HepG2 (cell line): ENCODE measurements at regions not wholly inside any gene's neighbourhood (a gene's known extent, or its start where the extent isn't known, plus 50 kb on each side); places are given as distances from the start of the nearest gene placed in this dataset.

Source experiments
- ATAC-seq: fragments of 200-7000 bp; cut with Tn5 transposase; 3 replicates; pipeline ENCODE4 v1.9.1; 2020; ENCODE audit warnings: mild to moderate bottlenecking, moderate library complexity
- BruUV-seq: library from RNA; stranded (reverse); fragments of 400-500 nt; replicated peaks from 2 replicates; lab custom pipeline; 2021; lab: Mats Ljungman, UMichigan
- CTCF ChIA-PET: fragments of 300-600 bp; formaldehyde crosslinking; extraction: SDS; loops from one replicate; lab custom pipeline; 2021; ENCODE audit warnings: low total read pairs, inconsistent platforms, low intra/inter-chr PET ratio; lab: Yijun Ruan, JAX
- POLR2A ChIA-PET: fragments of 350-600 bp; sonication (Branson Sonifier 250); formaldehyde crosslinking; loops from one replicate; lab custom pipeline; 2020; ENCODE audit warnings: antibody characterized with exemption, inconsistent platforms; lab: Yijun Ruan, JAX
- DNase-seq: peaks from one replicate; pipeline ENCODE4 v3.0.0-alpha.2; 2015; ENCODE audit warnings: low spot score
- FAIRE-seq: peaks from 3 replicates; lab custom pipeline; 2011; peaks lifted over from hg19 to GRCh38; lab: Jason Lieb, UNC
- H2AFZ ChIP-seq: one replicate; pipeline ENCODE4 v1.6.1; 2011; ENCODE audit warnings: low read length, inconsistent platforms
- H3K27ac ChIP-seq: fragments of 300-600 bp; 3 replicates; pipeline ENCODE4 v1.8.0; 2011; ENCODE audit warnings: mixed run types, mild to moderate bottlenecking, mixed read lengths, low read length, inconsistent platforms; ENCODE audit not compliant: insufficient read depth; ENCODE audit errors: extremely low read length
- H3K27me3 ChIP-seq, 2 experiments: fragments of 200-600 bp in 1 of 2; 2 replicates in 1 of 2; 3 replicates in 1 of 2; pipeline versions ENCODE4 v1.6.0 to v1.8.0; 2011; ENCODE audit warnings: low read length in 2 of 2, mild to moderate bottlenecking in 2 of 2, moderate library complexity in 2 of 2, inconsistent platforms in 1 of 2; ENCODE audit not compliant: insufficient read depth in 2 of 2, control insufficient read depth in 1 of 2
- H3K36me3 ChIP-seq, 2 experiments: fragments of 200-600 bp in 1 of 2; replicated peaks in 1 of 2; 2 replicates in 1 of 2; 3 replicates in 1 of 2; pipeline versions ENCODE4 v1.5.1 to v1.8.0; 2011; ENCODE audit warnings: low read length in 2 of 2, inconsistent platforms in 1 of 2; ENCODE audit not compliant: insufficient read depth in 2 of 2, control insufficient read depth in 1 of 2
- H3K4me1 ChIP-seq: 2 replicates; pipeline ENCODE4 v1.5.1; 2012; ENCODE audit warnings: low read length, inconsistent platforms; ENCODE audit not compliant: insufficient read depth
- H3K4me2 ChIP-seq: 2 replicates; pipeline ENCODE4 v1.6.0; 2011; ENCODE audit warnings: low read depth, low read length, inconsistent platforms
- H3K4me3 ChIP-seq, 3 experiments: fragments of 200-600 bp in 1 of 3; sonication (generic), shearing (Covaris generic) in 1 of 3; replicated peaks in 1 of 3; 2 replicates each; pipeline ENCODE4 v1.5.1; 2011 to 2016; ENCODE audit warnings: low read length in 3 of 3, inconsistent platforms in 2 of 3, low read depth in 2 of 3, mild to moderate bottlenecking in 2 of 3, control low read depth in 1 of 3, mixed read lengths in 1 of 3; ENCODE audit not compliant: insufficient read depth in 1 of 3
- H3K79me2 ChIP-seq: one replicate; pipeline ENCODE4 v1.6.1; 2011; ENCODE audit warnings: low read length, inconsistent platforms; ENCODE audit not compliant: insufficient read depth
- H3K9ac ChIP-seq: 2 replicates; pipeline ENCODE4 v1.6.0; 2011; ENCODE audit warnings: mild to moderate bottlenecking, low read depth, low read length, inconsistent platforms; ENCODE audit not compliant: insufficient read depth
- H3K9me3 ChIP-seq: 2 replicates; pipeline ENCODE4 v1.5.1; 2012; ENCODE audit warnings: mild to moderate bottlenecking, low read length
- H4K20me1 ChIP-seq: 2 replicates; pipeline ENCODE4 v1.6.0; 2011; ENCODE audit warnings: inconsistent platforms, mild to moderate bottlenecking, low read length, moderate library complexity; ENCODE audit not compliant: insufficient read depth
- HMG20B ChIP-seq: conservative IDR thresholded peaks from 2 replicates; pipeline ENCODE4 v1.6.1; 2016; ENCODE audit warnings: missing genetic modification reagents, missing compliant biosample characterization
- HNF1A ChIP-seq, 2 experiments: sonication (generic) in 1 of 2; formaldehyde crosslinking in 1 of 2; IDR thresholded peaks; 2 replicates each; pipeline versions ENCODE4 v1.4.0 to v1.6.1; 2016 to 2020; ENCODE audit warnings: borderline replicate concordance in 1 of 2, low read depth in 1 of 2, mild to moderate bottlenecking in 1 of 2, missing genetic modification reagents in 1 of 2
- SMAD3 ChIP-seq: sonication (generic); formaldehyde crosslinking; IDR thresholded peaks from 2 replicates; pipeline ENCODE4 v1.4.0; 2020; ENCODE audit warnings: missing genetic modification reagents
- THYN1 ChIP-seq: sonication (generic); formaldehyde crosslinking; IDR thresholded peaks from 2 replicates; pipeline ENCODE4 v1.8.1; 2023; ENCODE audit warnings: low read depth, mild to moderate bottlenecking, moderate library complexity, missing genetic modification reagents, borderline replicate concordance
- ZNF280B ChIP-seq: sonication (generic); formaldehyde crosslinking; IDR thresholded peaks from 2 replicates; pipeline ENCODE4 v1.5.0; 2020; ENCODE audit warnings: missing genetic modification reagents, mild to moderate bottlenecking, borderline replicate concordance
- ZNF3 ChIP-seq: IDR thresholded peaks from 2 replicates; pipeline ENCODE4 v1.7.0; 2017; ENCODE audit warnings: inconsistent platforms
- ZNF557 ChIP-seq: sonication (generic); formaldehyde crosslinking; IDR thresholded peaks from 2 replicates; pipeline ENCODE4 v1.4.0; 2020; ENCODE audit warnings: missing genetic modification reagents
- ZNF724P ChIP-seq: sonication (generic); formaldehyde crosslinking; IDR thresholded peaks from 2 replicates; pipeline ENCODE4 v1.8.0; 2022; ENCODE audit warnings: missing genetic modification reagents, borderline replicate concordance
- WGBS: methylation state at CpG from one replicate; pipeline ENCODE4 v1.1.6; 2017; ENCODE audit warnings: low lambda C conversion rate; 5-methylcytosine and 5-hydroxymethylcytosine counted together
- in situ Hi-C: cut with HindIII; loops from 2 replicates; pipeline ENCODE4 v1.10.0; 2017; ENCODE audit warnings: low pct_unique_long_range_greater_than_20kb; ENCODE audit not compliant: extremely low pct_ligation_motif_present
- intact Hi-C: fragments of 100-400 bp; cut with micrococcal nuclease; formaldehyde crosslinking; loops from one replicate; pipeline ENCODE4 v1.10.0; 2022; ENCODE audit not compliant: unreplicated experiment
- TF ChIP-seq, protein P1 (sequence below), 2 experiments: IDR thresholded peaks; 2 replicates each; pipeline ENCODE4 v1.6.1; 2011 to 2012; ENCODE audit warnings: low read length in 2 of 2, borderline replicate concordance in 1 of 2, low read depth in 1 of 2, mild to moderate bottlenecking in 1 of 2, moderate library complexity in 1 of 2
- TF ChIP-seq, protein P2 (sequence below): sonication (generic); formaldehyde crosslinking; IDR thresholded peaks from 2 replicates; pipeline ENCODE4 v1.5.1; 2020; ENCODE audit warnings: mild to moderate bottlenecking, missing genetic modification reagents

- TF ChIP-seq ZNF280B (CRISPR knock-in tag) (no peak), SMAD3 (no peak), ZNF557 (no peak)
- TF ChIP-seq, protein P1, sequence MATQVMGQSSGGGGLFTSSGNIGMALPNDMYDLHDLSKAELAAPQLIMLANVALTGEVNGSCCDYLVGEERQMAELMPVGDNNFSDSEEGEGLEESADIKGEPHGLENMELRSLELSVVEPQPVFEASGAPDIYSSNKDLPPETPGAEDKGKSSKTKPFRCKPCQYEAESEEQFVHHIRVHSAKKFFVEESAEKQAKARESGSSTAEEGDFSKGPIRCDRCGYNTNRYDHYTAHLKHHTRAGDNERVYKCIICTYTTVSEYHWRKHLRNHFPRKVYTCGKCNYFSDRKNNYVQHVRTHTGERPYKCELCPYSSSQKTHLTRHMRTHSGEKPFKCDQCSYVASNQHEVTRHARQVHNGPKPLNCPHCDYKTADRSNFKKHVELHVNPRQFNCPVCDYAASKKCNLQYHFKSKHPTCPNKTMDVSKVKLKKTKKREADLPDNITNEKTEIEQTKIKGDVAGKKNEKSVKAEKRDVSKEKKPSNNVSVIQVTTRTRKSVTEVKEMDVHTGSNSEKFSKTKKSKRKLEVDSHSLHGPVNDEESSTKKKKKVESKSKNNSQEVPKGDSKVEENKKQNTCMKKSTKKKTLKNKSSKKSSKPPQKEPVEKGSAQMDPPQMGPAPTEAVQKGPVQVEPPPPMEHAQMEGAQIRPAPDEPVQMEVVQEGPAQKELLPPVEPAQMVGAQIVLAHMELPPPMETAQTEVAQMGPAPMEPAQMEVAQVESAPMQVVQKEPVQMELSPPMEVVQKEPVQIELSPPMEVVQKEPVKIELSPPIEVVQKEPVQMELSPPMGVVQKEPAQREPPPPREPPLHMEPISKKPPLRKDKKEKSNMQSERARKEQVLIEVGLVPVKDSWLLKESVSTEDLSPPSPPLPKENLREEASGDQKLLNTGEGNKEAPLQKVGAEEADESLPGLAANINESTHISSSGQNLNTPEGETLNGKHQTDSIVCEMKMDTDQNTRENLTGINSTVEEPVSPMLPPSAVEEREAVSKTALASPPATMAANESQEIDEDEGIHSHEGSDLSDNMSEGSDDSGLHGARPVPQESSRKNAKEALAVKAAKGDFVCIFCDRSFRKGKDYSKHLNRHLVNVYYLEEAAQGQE (IDR thresholded peaks at IDR 0.05; ENCODE audit: borderline replicate concordance in 1 of 2, low read depth in 1 of 2, low read length in 2 of 2), result no peak
- TF ChIP-seq, all 625 proteins: peak for 0
Measured at GRCh38 chr2:10205162-10205475, 82.6 kb downstream of the RRM2 start (continued).

GRCh38 chr2:10208736-10209135, 86.2 kb downstream of the RRM2 start:
- no peak for ATAC-seq
- no peak for DNase-seq
- Histone ChIP-seq H3K4me1 (no peaks in the 10 kb centered on the region), H2AFZ (no peak overlapping the region), H3K79me2 (no peaks in the 10 kb centered on the region), H4K20me1 (no peaks in the 10 kb centered on the region), H3K27ac (no peak overlapping the region), H3K36me3 (no peaks in the 10 kb centered on the region; a peak in 1 of 5 replicates), H3K27me3 (no peaks in the 10 kb centered on the region), H3K4me3 (no peak overlapping the region), H3K9me3 (no peaks in the 10 kb centered on the region), H3K4me2 (no peak overlapping the region), H3K9ac (no peak overlapping the region)
- in situ Hi-C loops (no loop called here), intact Hi-C loops (no loop called here)
- ChIA-PET POLR2A (no interaction called here), CTCF (no interaction called here)
- no TSS peak for BruUV-seq
- 97% methylated on average over 5 of the region's 5 CpGs for WGBS
- no peak for FAIRE-seq
- TF ChIP-seq, protein P2, sequence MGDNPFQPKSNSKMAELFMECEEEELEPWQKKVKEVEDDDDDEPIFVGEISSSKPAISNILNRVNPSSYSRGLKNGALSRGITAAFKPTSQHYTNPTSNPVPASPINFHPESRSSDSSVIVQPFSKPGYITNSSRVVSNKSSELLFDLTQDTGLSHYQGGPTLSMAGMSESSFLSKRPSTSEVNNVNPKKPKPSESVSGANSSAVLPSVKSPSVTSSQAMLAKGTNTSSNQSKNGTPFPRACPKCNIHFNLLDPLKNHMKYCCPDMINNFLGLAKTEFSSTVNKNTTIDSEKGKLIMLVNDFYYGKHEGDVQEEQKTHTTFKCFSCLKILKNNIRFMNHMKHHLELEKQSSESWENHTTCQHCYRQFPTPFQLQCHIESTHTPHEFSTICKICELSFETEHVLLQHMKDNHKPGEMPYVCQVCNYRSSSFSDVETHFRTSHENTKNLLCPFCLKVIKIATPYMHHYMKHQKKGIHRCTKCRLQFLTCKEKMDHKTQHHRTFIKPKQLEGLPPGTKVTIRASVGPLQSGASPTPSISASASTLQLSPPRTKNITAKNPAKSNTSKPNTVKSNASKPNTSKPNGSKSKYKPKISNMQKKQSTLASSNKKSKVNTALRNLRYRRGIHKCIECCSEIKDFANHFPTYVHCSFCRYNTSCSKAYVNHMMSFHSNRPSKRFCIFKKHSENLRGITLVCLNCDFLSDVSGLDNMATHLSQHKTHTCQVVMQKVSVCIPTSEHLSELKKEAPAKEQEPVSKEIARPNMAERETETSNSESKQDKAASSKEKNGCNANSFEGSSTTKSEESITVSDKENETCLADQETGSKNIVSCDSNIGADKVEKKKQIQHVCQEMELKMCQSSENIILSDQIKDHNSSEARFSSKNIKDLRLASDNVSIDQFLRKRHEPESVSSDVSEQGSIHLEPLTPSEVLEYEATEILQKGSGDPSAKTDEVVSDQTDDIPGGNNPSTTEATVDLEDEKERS (CRISPR knock-in tag), result no peak
- no peak for TF ChIP-seq ZNF724P
- TF ChIP-seq ZNF3 (CRISPR knock-in tag), result no peak
- TF ChIP-seq HNF1A (IDR thresholded peaks at IDR 0.05; ENCODE audit: low read depth), result no peak
- no peak for TF ChIP-seq HNF1A (CRISPR knock-in tag; IDR thresholded peaks at IDR 0.05; ENCODE audit: borderline replicate concordance)
- no peak for TF ChIP-seq HMG20B
- TF ChIP-seq THYN1 (CRISPR knock-in tag), result no peak
